HepG2 (cell line): ENCODE measurements at regions not wholly inside any gene's neighbourhood (a gene's known extent, or its start where the extent isn't known, plus 50 kb on each side); places are given as distances from the start of the nearest gene placed in this dataset.

Source experiments
- ATAC-seq: fragments of 200-7000 bp; cut with Tn5 transposase; 3 replicates; pipeline ENCODE4 v1.9.1; 2020; ENCODE audit warnings: mild to moderate bottlenecking, moderate library complexity
- BruUV-seq: library from RNA; stranded (reverse); fragments of 400-500 nt; replicated peaks from 2 replicates; lab custom pipeline; 2021; lab: Mats Ljungman, UMichigan
- CTCF ChIA-PET: fragments of 300-600 bp; formaldehyde crosslinking; extraction: SDS; loops from one replicate; lab custom pipeline; 2021; ENCODE audit warnings: low total read pairs, inconsistent platforms, low intra/inter-chr PET ratio; lab: Yijun Ruan, JAX
- POLR2A ChIA-PET: fragments of 350-600 bp; sonication (Branson Sonifier 250); formaldehyde crosslinking; loops from one replicate; lab custom pipeline; 2020; ENCODE audit warnings: antibody characterized with exemption, inconsistent platforms; lab: Yijun Ruan, JAX
- DNase-seq: peaks from one replicate; pipeline ENCODE4 v3.0.0-alpha.2; 2015; ENCODE audit warnings: low spot score
- FAIRE-seq: peaks from 3 replicates; lab custom pipeline; 2011; peaks lifted over from hg19 to GRCh38; lab: Jason Lieb, UNC
- H2AFZ ChIP-seq: one replicate; pipeline ENCODE4 v1.6.1; 2011; ENCODE audit warnings: low read length, inconsistent platforms
- H3K27ac ChIP-seq: fragments of 300-600 bp; 3 replicates; pipeline ENCODE4 v1.8.0; 2011; ENCODE audit warnings: mixed run types, mild to moderate bottlenecking, mixed read lengths, low read length, inconsistent platforms; ENCODE audit not compliant: insufficient read depth; ENCODE audit errors: extremely low read length
- H3K27me3 ChIP-seq, 2 experiments: fragments of 200-600 bp in 1 of 2; 2 replicates in 1 of 2; 3 replicates in 1 of 2; pipeline versions ENCODE4 v1.6.0 to v1.8.0; 2011; ENCODE audit warnings: low read length in 2 of 2, mild to moderate bottlenecking in 2 of 2, moderate library complexity in 2 of 2, inconsistent platforms in 1 of 2; ENCODE audit not compliant: insufficient read depth in 2 of 2, control insufficient read depth in 1 of 2
- H3K36me3 ChIP-seq, 2 experiments: fragments of 200-600 bp in 1 of 2; replicated peaks in 1 of 2; 2 replicates in 1 of 2; 3 replicates in 1 of 2; pipeline versions ENCODE4 v1.5.1 to v1.8.0; 2011; ENCODE audit warnings: low read length in 2 of 2, inconsistent platforms in 1 of 2; ENCODE audit not compliant: insufficient read depth in 2 of 2, control insufficient read depth in 1 of 2
- H3K4me1 ChIP-seq: 2 replicates; pipeline ENCODE4 v1.5.1; 2012; ENCODE audit warnings: low read length, inconsistent platforms; ENCODE audit not compliant: insufficient read depth
- H3K4me2 ChIP-seq: 2 replicates; pipeline ENCODE4 v1.6.0; 2011; ENCODE audit warnings: low read depth, low read length, inconsistent platforms
- H3K4me3 ChIP-seq, 3 experiments: fragments of 200-600 bp in 1 of 3; sonication (generic), shearing (Covaris generic) in 1 of 3; replicated peaks in 1 of 3; 2 replicates each; pipeline ENCODE4 v1.5.1; 2011 to 2016; ENCODE audit warnings: low read length in 3 of 3, inconsistent platforms in 2 of 3, low read depth in 2 of 3, mild to moderate bottlenecking in 2 of 3, control low read depth in 1 of 3, mixed read lengths in 1 of 3; ENCODE audit not compliant: insufficient read depth in 1 of 3
- H3K79me2 ChIP-seq: one replicate; pipeline ENCODE4 v1.6.1; 2011; ENCODE audit warnings: low read length, inconsistent platforms; ENCODE audit not compliant: insufficient read depth
- H3K9ac ChIP-seq: 2 replicates; pipeline ENCODE4 v1.6.0; 2011; ENCODE audit warnings: mild to moderate bottlenecking, low read depth, low read length, inconsistent platforms; ENCODE audit not compliant: insufficient read depth
- H3K9me3 ChIP-seq: 2 replicates; pipeline ENCODE4 v1.5.1; 2012; ENCODE audit warnings: mild to moderate bottlenecking, low read length
- H4K20me1 ChIP-seq: 2 replicates; pipeline ENCODE4 v1.6.0; 2011; ENCODE audit warnings: inconsistent platforms, mild to moderate bottlenecking, low read length, moderate library complexity; ENCODE audit not compliant: insufficient read depth
- GFI1 ChIP-seq: sonication (generic); formaldehyde crosslinking; IDR thresholded peaks from 2 replicates; pipeline ENCODE4 v1.5.0; 2020; ENCODE audit warnings: missing genetic modification reagents, mild to moderate bottlenecking, borderline replicate concordance
- HDAC6 ChIP-seq: fragments of 200-600 bp; sonication (generic); IDR thresholded peaks from 2 replicates; pipeline ENCODE4 v1.7.0; 2017; ENCODE audit warnings: mild to moderate bottlenecking, antibody characterized with exemption, low read length, low read depth
- JDP2 ChIP-seq: sonication (generic); formaldehyde crosslinking; IDR thresholded peaks from 2 replicates; pipeline ENCODE4 v1.8.1; 2022; ENCODE audit warnings: missing genetic modification reagents, borderline replicate concordance
- KDM5B ChIP-seq: sonication (generic); formaldehyde crosslinking; IDR thresholded peaks from 2 replicates; pipeline ENCODE4 v1.4.0; 2020; ENCODE audit warnings: missing genetic modification reagents, mild to moderate bottlenecking, borderline replicate concordance
- PRDM15 ChIP-seq: sonication (generic); formaldehyde crosslinking; IDR thresholded peaks from 2 replicates; pipeline ENCODE4 v1.4.0; 2020; ENCODE audit warnings: missing genetic modification reagents
- SAFB2 ChIP-seq: sonication (generic); formaldehyde crosslinking; IDR thresholded peaks from 2 replicates; pipeline ENCODE4 v1.5.1; 2020; ENCODE audit warnings: missing genetic modification reagents, low read depth, mild to moderate bottlenecking, borderline replicate concordance
- TBX2 ChIP-seq: sonication (generic); formaldehyde crosslinking; IDR thresholded peaks from 2 replicates; pipeline ENCODE4 v1.5.0; 2020; ENCODE audit warnings: missing genetic modification reagents, mild to moderate bottlenecking, borderline replicate concordance
- TMF1 ChIP-seq: sonication (generic); formaldehyde crosslinking; IDR thresholded peaks from 2 replicates; pipeline ENCODE4 v1.8.1; 2022; ENCODE audit warnings: low read depth, missing genetic modification reagents
- ZNF121 ChIP-seq: sonication (generic); formaldehyde crosslinking; IDR thresholded peaks from 2 replicates; pipeline ENCODE4 v1.5.0; 2020; ENCODE audit warnings: mild to moderate bottlenecking, missing genetic modification reagents
- ZNF547 ChIP-seq: sonication (generic); formaldehyde crosslinking; IDR thresholded peaks from 2 replicates; pipeline ENCODE4 v1.5.1; 2020; ENCODE audit warnings: mild to moderate bottlenecking, missing genetic modification reagents
- ZNF850 ChIP-seq: sonication (generic); formaldehyde crosslinking; conservative IDR thresholded peaks from 2 replicates; pipeline ENCODE4 v1.9.0; 2021; ENCODE audit warnings: mild to moderate bottlenecking, missing genetic modification reagents
- WGBS: methylation state at CpG from one replicate; pipeline ENCODE4 v1.1.6; 2017; ENCODE audit warnings: low lambda C conversion rate; 5-methylcytosine and 5-hydroxymethylcytosine counted together
- in situ Hi-C: cut with HindIII; loops from 2 replicates; pipeline ENCODE4 v1.10.0; 2017; ENCODE audit warnings: low pct_unique_long_range_greater_than_20kb; ENCODE audit not compliant: extremely low pct_ligation_motif_present
- intact Hi-C: fragments of 100-400 bp; cut with micrococcal nuclease; formaldehyde crosslinking; loops from one replicate; pipeline ENCODE4 v1.10.0; 2022; ENCODE audit not compliant: unreplicated experiment
- TF ChIP-seq, protein P1 (sequence below), 2 experiments: IDR thresholded peaks; 2 replicates each; pipeline ENCODE4 v1.6.1; 2011 to 2012; ENCODE audit warnings: low read length in 2 of 2, borderline replicate concordance in 1 of 2, low read depth in 1 of 2, mild to moderate bottlenecking in 1 of 2, moderate library complexity in 1 of 2
- TF ChIP-seq, protein P2 (sequence below): sonication (generic); formaldehyde crosslinking; conservative IDR thresholded peaks from 2 replicates; pipeline ENCODE4 v1.4.0; 2020; ENCODE audit warnings: missing genetic modification reagents
- TF ChIP-seq, protein P3 (sequence below): sonication (generic); formaldehyde crosslinking; IDR thresholded peaks from 2 replicates; pipeline ENCODE4 v1.5.1; 2020; ENCODE audit warnings: missing genetic modification reagents, mild to moderate bottlenecking, borderline replicate concordance

GRCh38 chr2:211113334-211114175, 557.2 kb downstream of the CPS1 start:
- H3K4me3 ChIP-seq: no peak overlapping the region
- no peaks in the 10 kb centered on the region for H3K36me3 ChIP-seq
- no peaks in the 10 kb centered on the region for H3K27me3 ChIP-seq
- H2AFZ ChIP-seq: no peak overlapping the region
- no peak overlapping the region for H3K9ac ChIP-seq
- no peak overlapping the region for H3K4me2 ChIP-seq
- no peak for ATAC-seq
- H4K20me1 ChIP-seq: no peaks in the 10 kb centered on the region
- TF ChIP-seq PRDM15 (CRISPR knock-in tag): no peak
- no peak for TF ChIP-seq SAFB2 (CRISPR knock-in tag)
- TF ChIP-seq, protein P1, sequence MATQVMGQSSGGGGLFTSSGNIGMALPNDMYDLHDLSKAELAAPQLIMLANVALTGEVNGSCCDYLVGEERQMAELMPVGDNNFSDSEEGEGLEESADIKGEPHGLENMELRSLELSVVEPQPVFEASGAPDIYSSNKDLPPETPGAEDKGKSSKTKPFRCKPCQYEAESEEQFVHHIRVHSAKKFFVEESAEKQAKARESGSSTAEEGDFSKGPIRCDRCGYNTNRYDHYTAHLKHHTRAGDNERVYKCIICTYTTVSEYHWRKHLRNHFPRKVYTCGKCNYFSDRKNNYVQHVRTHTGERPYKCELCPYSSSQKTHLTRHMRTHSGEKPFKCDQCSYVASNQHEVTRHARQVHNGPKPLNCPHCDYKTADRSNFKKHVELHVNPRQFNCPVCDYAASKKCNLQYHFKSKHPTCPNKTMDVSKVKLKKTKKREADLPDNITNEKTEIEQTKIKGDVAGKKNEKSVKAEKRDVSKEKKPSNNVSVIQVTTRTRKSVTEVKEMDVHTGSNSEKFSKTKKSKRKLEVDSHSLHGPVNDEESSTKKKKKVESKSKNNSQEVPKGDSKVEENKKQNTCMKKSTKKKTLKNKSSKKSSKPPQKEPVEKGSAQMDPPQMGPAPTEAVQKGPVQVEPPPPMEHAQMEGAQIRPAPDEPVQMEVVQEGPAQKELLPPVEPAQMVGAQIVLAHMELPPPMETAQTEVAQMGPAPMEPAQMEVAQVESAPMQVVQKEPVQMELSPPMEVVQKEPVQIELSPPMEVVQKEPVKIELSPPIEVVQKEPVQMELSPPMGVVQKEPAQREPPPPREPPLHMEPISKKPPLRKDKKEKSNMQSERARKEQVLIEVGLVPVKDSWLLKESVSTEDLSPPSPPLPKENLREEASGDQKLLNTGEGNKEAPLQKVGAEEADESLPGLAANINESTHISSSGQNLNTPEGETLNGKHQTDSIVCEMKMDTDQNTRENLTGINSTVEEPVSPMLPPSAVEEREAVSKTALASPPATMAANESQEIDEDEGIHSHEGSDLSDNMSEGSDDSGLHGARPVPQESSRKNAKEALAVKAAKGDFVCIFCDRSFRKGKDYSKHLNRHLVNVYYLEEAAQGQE (IDR thresholded peaks at IDR 0.05; ENCODE audit: borderline replicate concordance in 1 of 2, low read depth in 1 of 2, low read length in 2 of 2): no peak
- TF ChIP-seq TBX2: no peak
- TF ChIP-seq GFI1: no peak
- TF ChIP-seq ZNF121: no peak
- TF ChIP-seq, protein P2, sequence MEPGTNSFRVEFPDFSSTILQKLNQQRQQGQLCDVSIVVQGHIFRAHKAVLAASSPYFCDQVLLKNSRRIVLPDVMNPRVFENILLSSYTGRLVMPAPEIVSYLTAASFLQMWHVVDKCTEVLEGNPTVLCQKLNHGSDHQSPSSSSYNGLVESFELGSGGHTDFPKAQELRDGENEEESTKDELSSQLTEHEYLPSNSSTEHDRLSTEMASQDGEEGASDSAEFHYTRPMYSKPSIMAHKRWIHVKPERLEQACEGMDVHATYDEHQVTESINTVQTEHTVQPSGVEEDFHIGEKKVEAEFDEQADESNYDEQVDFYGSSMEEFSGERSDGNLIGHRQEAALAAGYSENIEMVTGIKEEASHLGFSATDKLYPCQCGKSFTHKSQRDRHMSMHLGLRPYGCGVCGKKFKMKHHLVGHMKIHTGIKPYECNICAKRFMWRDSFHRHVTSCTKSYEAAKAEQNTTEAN: no peak
- TF ChIP-seq TMF1 (CRISPR knock-in tag): no peak
- no peak for TF ChIP-seq JDP2
- TF ChIP-seq ZNF547 (CRISPR knock-in tag): no peak
- TF ChIP-seq HDAC6: no peak
- TF ChIP-seq, protein P3, sequence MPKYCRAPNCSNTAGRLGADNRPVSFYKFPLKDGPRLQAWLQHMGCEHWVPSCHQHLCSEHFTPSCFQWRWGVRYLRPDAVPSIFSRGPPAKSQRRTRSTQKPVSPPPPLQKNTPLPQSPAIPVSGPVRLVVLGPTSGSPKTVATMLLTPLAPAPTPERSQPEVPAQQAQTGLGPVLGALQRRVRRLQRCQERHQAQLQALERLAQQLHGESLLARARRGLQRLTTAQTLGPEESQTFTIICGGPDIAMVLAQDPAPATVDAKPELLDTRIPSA (CRISPR knock-in tag): no peak
- TF ChIP-seq KDM5B (CRISPR knock-in tag): no peak
- TF ChIP-seq ZNF850 (CRISPR knock-in tag): no peak
- no TSS peak for BruUV-seq
- H3K4me1 ChIP-seq: no peaks in the 10 kb centered on the region
- no peak for FAIRE-seq
- H3K9me3 ChIP-seq: no peaks in the 10 kb centered on the region
- WGBS: 5% methylated on average over 3 of the region's 3 CpGs
- intact Hi-C loops: no loop called here
- in situ Hi-C loops: no loop called here
- no peak for DNase-seq
- ChIA-PET CTCF (no interaction called here), POLR2A (no interaction called here)
- no peaks in the 10 kb centered on the region for H3K79me2 ChIP-seq
- H3K27ac ChIP-seq: no peak overlapping the region
